Endodermal cell (in vitro differentiated cells): ENCODE measurements at regions not wholly inside any gene's neighbourhood (a gene's known extent, or its start where the extent isn't known, plus 50 kb on each side); places are given as distances from the start of the nearest gene placed in this dataset.

Experiments used
- DNase-seq: peaks from one replicate; pipeline ENCODE4 v3.0.0-alpha.2; 2017
- H3K27ac ChIP-seq: 2 replicates; pipeline ENCODE4 v1.5.1; 2013; ENCODE audit warnings: mild to moderate bottlenecking, low read depth, low read length, moderate library complexity
- H3K27me3 ChIP-seq: 2 replicates; pipeline ENCODE4 v1.6.1; 2013; ENCODE audit warnings: mild to moderate bottlenecking, low read length, moderate library complexity; ENCODE audit not compliant: insufficient read depth, control insufficient read depth, poor library complexity, severe bottlenecking
- H3K36me3 ChIP-seq: 2 replicates; pipeline ENCODE4 v1.7.0; 2013; ENCODE audit warnings: mild to moderate bottlenecking, low read length, moderate library complexity; ENCODE audit not compliant: control insufficient read depth, insufficient read depth
- H3K4me1 ChIP-seq: one replicate; pipeline ENCODE4 v1.7.0; 2013; ENCODE audit warnings: low read length; ENCODE audit not compliant: control insufficient read depth, insufficient read depth
- H3K4me3 ChIP-seq: 2 replicates; pipeline ENCODE4 v1.5.1; 2013; ENCODE audit warnings: mild to moderate bottlenecking, low read length, moderate library complexity
- H3K9ac ChIP-seq: 2 replicates; pipeline ENCODE4 v1.6.1; 2013; ENCODE audit warnings: mild to moderate bottlenecking, low read length, moderate library complexity; ENCODE audit not compliant: poor library complexity, severe bottlenecking; ENCODE audit errors: extremely low read depth
- H3K9me3 ChIP-seq: 2 replicates; pipeline ENCODE4 v1.6.1; 2013; ENCODE audit warnings: mild to moderate bottlenecking, low read length, moderate library complexity; ENCODE audit not compliant: control insufficient read depth
- H3K27ac Mint-ChIP-seq: 2 replicates; pipeline ENCODE4 v1.8.0; 2020; ENCODE audit warnings: mixed read lengths
- H3K27me3 Mint-ChIP-seq: 2 replicates; pipeline ENCODE4 v1.8.0; 2021; ENCODE audit warnings: mild to moderate bottlenecking, mixed read lengths; ENCODE audit not compliant: insufficient read depth
- H3K36me3 Mint-ChIP-seq: 2 replicates; pipeline ENCODE4 v1.8.0; 2020; ENCODE audit warnings: low read depth, mixed read lengths
- H3K4me1 Mint-ChIP-seq: 2 replicates; pipeline ENCODE4 v1.8.0; 2020; ENCODE audit warnings: mixed read lengths
- H3K4me3 Mint-ChIP-seq: 2 replicates; pipeline ENCODE4 v1.8.0; 2020; ENCODE audit warnings: mild to moderate bottlenecking, moderate library complexity, mixed read lengths
- H3K9me3 Mint-ChIP-seq: 2 replicates; pipeline ENCODE4 v1.8.0; 2020; ENCODE audit warnings: mild to moderate bottlenecking, mixed read lengths
- CTCF ChIP-seq: fragments of 200-600 bp; sonication (generic); conservative IDR thresholded peaks from 2 replicates; pipeline ENCODE4 v1.5.0; 2021; ENCODE audit warnings: antibody characterized with exemption, mild to moderate bottlenecking
- WGBS, 2 experiments: methylation state at CpG; one replicate each; pipeline versions ENCODE4 v1.1.5 to v1.1.7; 2013; ENCODE audit warnings: missing lambda C conversion rate in 2 of 2, mixed read lengths in 1 of 2; ENCODE audit not compliant: insufficient coverage in 1 of 2, insufficient read length in 1 of 2; 5-methylcytosine and 5-hydroxymethylcytosine counted together

GRCh38 chr11:35057926-35058668 lies 80.9 kb upstream of the CD44 start:
- Histone ChIP-seq H3K27me3 (no peaks in the 10 kb centered on the region), H3K4me1 (no peaks in the 10 kb centered on the region), H3K9ac (no peak overlapping the region), H3K9me3 (no peaks in the 10 kb centered on the region), H3K27ac (no peak overlapping the region), H3K4me3 (no peak overlapping the region), H3K36me3 (no peaks in the 10 kb centered on the region)
- WGBS, 2 experiments: 88 to 91% methylated on average over 2 of the region's 2 CpGs
- Mint-ChIP-seq H3K4me3 (no peak overlapping the region), H3K9me3 (no peaks in the 10 kb centered on the region), H3K4me1 (no peaks in the 10 kb centered on the region), H3K36me3 (no peaks in the 10 kb centered on the region), H3K27ac (no peak overlapping the region), H3K27me3 (no peaks in the 10 kb centered on the region)
- DNase-seq: no peak
- TF ChIP-seq CTCF: no peak

- no peak overlapping the region for H3K27ac ChIP-seq
- Mint-ChIP-seq H3K4me1 (no peaks in the 10 kb centered on the region), H3K36me3 (no peaks in the 10 kb centered on the region), H3K27ac (no peak overlapping the region), H3K4me3 (no peak overlapping the region), H3K9me3 (no peaks in the 10 kb centered on the region), H3K27me3 (no peaks in the 10 kb centered on the region)
- no peaks in the 10 kb centered on the region for H3K4me1 ChIP-seq
- H3K9ac ChIP-seq: no peak overlapping the region
- H3K4me3 ChIP-seq: no peak overlapping the region
- H3K27me3 ChIP-seq: no peaks in the 10 kb centered on the region
- TF ChIP-seq CTCF: no peak
- H3K9me3 ChIP-seq: no peaks in the 10 kb centered on the region
- no peak for DNase-seq
- H3K36me3 ChIP-seq: no peaks in the 10 kb centered on the region
- WGBS, 2 experiments: 93 to 94% methylated on average over 4 to 5 of the region's 5 CpGs
These were observed 80.1 kb upstream of the CD44 start for GRCh38 chr11:35058669-35059434.

- WGBS, 2 experiments: 93 to 100% methylated on average over 1 to 5 of the region's 5 CpGs
- DNase-seq: no peak
- H3K36me3 Mint-ChIP-seq: no peaks in the 10 kb centered on the region
- no peaks in the 10 kb centered on the region for H3K9me3 ChIP-seq
- no peak overlapping the region for H3K9ac ChIP-seq
- no peaks in the 10 kb centered on the region for H3K9me3 Mint-ChIP-seq
- H3K27ac Mint-ChIP-seq: no peak overlapping the region
- peaks cover 6% of the 10 kb centered on the region for H3K27me3 ChIP-seq
- no peak for TF ChIP-seq CTCF
- no peak overlapping the region for H3K27ac ChIP-seq
- H3K36me3 ChIP-seq: no peaks in the 10 kb centered on the region
- no peak overlapping the region for H3K4me3 Mint-ChIP-seq
- no peak overlapping the region for H3K4me3 ChIP-seq
- H3K4me1 ChIP-seq: no peaks in the 10 kb centered on the region
- peaks cover 11% of the 10 kb centered on the region for H3K27me3 Mint-ChIP-seq
- no peaks in the 10 kb centered on the region for H3K4me1 Mint-ChIP-seq
These were observed 77.2 kb upstream of the CD44 start for GRCh38 chr11:35061516-35062440.
